ENCODE measurements at regions not wholly inside any gene's neighbourhood (a gene's known extent, or its start where the extent isn't known, plus 50 kb on each side); places are given as distances from the start of the nearest gene placed in this dataset.

DNA sequence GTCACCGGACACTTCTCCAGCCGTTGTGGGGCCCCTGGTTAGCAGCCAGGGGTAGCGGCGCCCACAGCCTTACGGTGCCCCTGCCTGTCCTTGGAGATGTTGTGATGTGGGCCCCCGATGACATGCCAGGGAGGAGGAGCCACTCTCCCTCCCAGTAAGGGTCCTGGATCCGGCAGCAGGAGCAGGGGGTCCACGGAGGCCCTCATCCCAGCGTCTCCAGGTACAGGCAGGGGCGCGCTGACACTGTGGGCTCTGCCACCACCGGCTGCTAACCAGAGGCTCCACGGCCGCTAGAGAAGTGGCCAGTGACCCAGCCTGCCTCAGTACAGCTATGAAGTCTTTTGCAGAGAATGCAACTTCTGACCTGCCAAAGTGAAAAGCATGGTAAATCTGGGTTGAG lies 121.2 kb downstream of the SPP2 start:
- TF ChIP-seq, protein P1, sequence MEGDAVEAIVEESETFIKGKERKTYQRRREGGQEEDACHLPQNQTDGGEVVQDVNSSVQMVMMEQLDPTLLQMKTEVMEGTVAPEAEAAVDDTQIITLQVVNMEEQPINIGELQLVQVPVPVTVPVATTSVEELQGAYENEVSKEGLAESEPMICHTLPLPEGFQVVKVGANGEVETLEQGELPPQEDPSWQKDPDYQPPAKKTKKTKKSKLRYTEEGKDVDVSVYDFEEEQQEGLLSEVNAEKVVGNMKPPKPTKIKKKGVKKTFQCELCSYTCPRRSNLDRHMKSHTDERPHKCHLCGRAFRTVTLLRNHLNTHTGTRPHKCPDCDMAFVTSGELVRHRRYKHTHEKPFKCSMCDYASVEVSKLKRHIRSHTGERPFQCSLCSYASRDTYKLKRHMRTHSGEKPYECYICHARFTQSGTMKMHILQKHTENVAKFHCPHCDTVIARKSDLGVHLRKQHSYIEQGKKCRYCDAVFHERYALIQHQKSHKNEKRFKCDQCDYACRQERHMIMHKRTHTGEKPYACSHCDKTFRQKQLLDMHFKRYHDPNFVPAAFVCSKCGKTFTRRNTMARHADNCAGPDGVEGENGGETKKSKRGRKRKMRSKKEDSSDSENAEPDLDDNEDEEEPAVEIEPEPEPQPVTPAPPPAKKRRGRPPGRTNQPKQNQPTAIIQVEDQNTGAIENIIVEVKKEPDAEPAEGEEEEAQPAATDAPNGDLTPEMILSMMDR (IDR thresholded peaks at IDR 0.05) = no peak
- no peak for TF ChIP-seq POLR2A (IDR thresholded peaks at IDR 0.05)
